RWPE1 (cell line): ENCODE measurements at regions not wholly inside any gene's neighbourhood (a gene's known extent, or its start where the extent isn't known, plus 50 kb on each side); places are given as distances from the start of the nearest gene placed in this dataset.

Experiments used
- CTCF ChIA-PET: fragments of 350-600 bp; sonication (Branson Sonifier 250); formaldehyde crosslinking; extraction: SDS; loops from one replicate; lab custom pipeline; 2021; lab: Yijun Ruan, JAX
- POLR2A ChIA-PET: fragments of 400-600 bp; formaldehyde crosslinking; extraction: SDS; loops from one replicate; lab custom pipeline; 2020; ENCODE audit warnings: antibody characterized with exemption; ENCODE audit not compliant: low non-redundant PET; lab: Yijun Ruan, JAX
- DNase-seq: peaks from one replicate; pipeline ENCODE4 v3.0.0; 2012; ENCODE audit warnings: low spot score
- H3K27ac ChIP-seq: fragments of 450-650 bp; 2 replicates; pipeline ENCODE4 v1.5.1; 2017
- CTCF ChIP-seq: fragments of 450-650 bp; conservative IDR thresholded peaks from 2 replicates; pipeline ENCODE4 v1.5.1; 2017; ENCODE audit warnings: low read depth, mild to moderate bottlenecking

GRCh38 chrX:40307871-40308270 lies 210.1 kb upstream of the BCOR start:
- TF ChIP-seq CTCF, result no peak
- POLR2A ChIA-PET, result no interaction called here
- CTCF ChIA-PET, result no interaction called here
- no peak overlapping the region for H3K27ac ChIP-seq
- no peak for DNase-seq

- CTCF ChIA-PET, result no interaction called here
- no peak for DNase-seq
- POLR2A ChIA-PET, result no interaction called here
- H3K27ac ChIP-seq, result no peak overlapping the region
- no peak for TF ChIP-seq CTCF
These were observed 206.4 kb upstream of the BCOR start for GRCh38 chrX:40304115-40304514.

- no peak overlapping the region for H3K27ac ChIP-seq
- no peak for DNase-seq
- ChIA-PET CTCF (no interaction called here), POLR2A (no interaction called here)
- TF ChIP-seq CTCF, result no peak
These were observed 205.7 kb upstream of the BCOR start for GRCh38 chrX:40303256-40304077.

- no peak for DNase-seq
- CTCF ChIA-PET, result no interaction called here
- POLR2A ChIA-PET, result no interaction called here
- TF ChIP-seq CTCF, result no peak
- no peak overlapping the region for H3K27ac ChIP-seq
These were observed 202.6 kb upstream of the BCOR start for GRCh38 chrX:40300286-40300890.

GRCh38 chrX:40299641-40300046 lies 201.9 kb upstream of the BCOR start:
- H3K27ac ChIP-seq, result no peak overlapping the region
- ChIA-PET CTCF (no interaction called here), POLR2A (no interaction called here)
- TF ChIP-seq CTCF, result no peak
- no peak for DNase-seq

GRCh38 chrX:40298572-40299479 lies 201.1 kb upstream of the BCOR start:
- no peak for DNase-seq
- no peak overlapping the region for H3K27ac ChIP-seq
- ChIA-PET POLR2A (no interaction called here), CTCF (interaction anchor here (0.5 kb wide), 1 partner anchor 831 kb away, joined by 3 read pairs; no protein-coding TSS in a partner anchor)
- TF ChIP-seq CTCF, result no peak
